H1 (cell line): ENCODE measurements at regions not wholly inside any gene's neighbourhood (a gene's known extent, or its start where the extent isn't known, plus 50 kb on each side); places are given as distances from the start of the nearest gene placed in this dataset.

Source experiments
- CTCF ChIA-PET: fragments of 300-600 bp; sonication (Branson Sonifier 250); formaldehyde crosslinking; loops from one replicate; lab custom pipeline; 2021; ENCODE audit not compliant: partially characterized antibody; lab: Charles Lee
- POLR2A ChIA-PET: fragments of 300-600 bp; sonication (Branson Sonifier 250); formaldehyde crosslinking; loops from one replicate; lab custom pipeline; 2021; ENCODE audit warnings: inconsistent platforms; ENCODE audit not compliant: partially characterized antibody; lab: Charles Lee
- DNase-seq, 2 experiments: peaks; one replicate each; pipeline versions ENCODE4 v3.0.0 to v3.0.0-alpha.2; 2010 to 2022; ENCODE audit warnings: low spot score in 2 of 2, low read depth in 1 of 2, mixed read lengths in 1 of 2
- FAIRE-seq: peaks from 2 replicates; lab custom pipeline; 2011; peaks lifted over from hg19 to GRCh38; lab: Jason Lieb, UNC
- H2AFZ ChIP-seq: 2 replicates; pipeline ENCODE4 v1.8.1; 2012; ENCODE audit warnings: low read length, inconsistent platforms
- H2AK5ac ChIP-seq: 2 replicates; pipeline ENCODE4 v1.6.1; 2013; ENCODE audit warnings: low read depth, low read length
- H2BK120ac ChIP-seq: replicated peaks from 2 replicates; pipeline ENCODE3; 2013; ENCODE audit warnings: low read depth, low read length, inconsistent platforms
- H2BK12ac ChIP-seq: 2 replicates; pipeline ENCODE4 v1.6.1; 2013; ENCODE audit warnings: low read depth, low read length
- H2BK15ac ChIP-seq: 2 replicates; pipeline ENCODE4 v1.6.1; 2013; ENCODE audit warnings: low read length
- H2BK20ac ChIP-seq: 2 replicates; pipeline ENCODE4 v1.6.1; 2013; ENCODE audit warnings: low read length
- H2BK5ac ChIP-seq: 2 replicates; pipeline ENCODE4 v1.6.1; 2013; ENCODE audit warnings: low read depth, low read length
- H3K14ac ChIP-seq: 2 replicates; pipeline ENCODE4 v1.6.1; 2013; ENCODE audit warnings: inconsistent platforms; ENCODE audit not compliant: insufficient read length
- H3K18ac ChIP-seq: 2 replicates; pipeline ENCODE4 v1.6.1; 2013; ENCODE audit warnings: low read length; ENCODE audit errors: extremely low read depth
- H3K23ac ChIP-seq: 2 replicates; pipeline ENCODE4 v1.6.1; 2013; ENCODE audit warnings: inconsistent platforms; ENCODE audit not compliant: insufficient read length
- H3K23me2 ChIP-seq: 2 replicates; pipeline ENCODE4 v1.6.1; 2013; ENCODE audit warnings: low read depth, low read length
- H3K27ac ChIP-seq: 2 replicates; pipeline ENCODE4 v1.6.1; 2011; ENCODE audit warnings: low read depth, low read length, inconsistent platforms
- H3K27me3 ChIP-seq, 4 experiments: replicated peaks in 1 of 4; 1 replicate in 1 of 4; 2 replicates in 3 of 4; pipeline versions ENCODE4 v1.6.1 to v1.8.1; 2011 to 2013; ENCODE audit warnings: low read length in 3 of 4, mild to moderate bottlenecking in 3 of 4, inconsistent platforms in 2 of 4, mixed read lengths in 2 of 4, moderate library complexity in 1 of 4; ENCODE audit not compliant: control insufficient read depth in 3 of 4, insufficient read depth in 3 of 4; ENCODE audit errors: extremely low read depth in 1 of 4
- H3K36me3 ChIP-seq, 4 experiments: 2 replicates each; pipeline versions ENCODE4 v1.6.1 to v1.8.1; 2011 to 2013; ENCODE audit warnings: mild to moderate bottlenecking in 4 of 4, low read length in 3 of 4, moderate library complexity in 2 of 4, control low read depth in 1 of 4, inconsistent platforms in 1 of 4; ENCODE audit not compliant: insufficient read depth in 4 of 4, control insufficient read depth in 2 of 4
- H3K4ac ChIP-seq: replicated peaks from 2 replicates; pipeline ENCODE3; 2013; ENCODE audit warnings: low read length, low read depth, mixed read lengths, inconsistent platforms; ENCODE audit not compliant: insufficient read length
- H3K4me1 ChIP-seq, 4 experiments: replicated peaks in 1 of 4; 1 replicate in 1 of 4; 2 replicates in 3 of 4; pipeline versions ENCODE4 v1.6.1 to v1.8.1; 2011 to 2013; ENCODE audit warnings: low read length in 3 of 4, inconsistent platforms in 2 of 4, mixed read lengths in 1 of 4; ENCODE audit not compliant: insufficient read depth in 4 of 4, control insufficient read depth in 3 of 4
- H3K4me2 ChIP-seq, 2 experiments: 2 replicates each; pipeline versions ENCODE4 v1.6.1 to v1.8.1; 2011 to 2013; ENCODE audit warnings: low read depth in 2 of 2, low read length in 2 of 2, control low read depth in 1 of 2, inconsistent platforms in 1 of 2, mild to moderate bottlenecking in 1 of 2; ENCODE audit not compliant: insufficient read depth in 1 of 2
- H3K4me3 ChIP-seq, 4 experiments: fragments of 200-600, 300-600 bp in 1 of 4; sonication (generic), shearing (Covaris generic), sonication (Bioruptor Twin) in 1 of 4; 2 replicates each; pipeline versions ENCODE4 v1.5.1 to v1.8.1; 2011 to 2016; ENCODE audit warnings: low read length in 4 of 4, low read depth in 3 of 4, control low read depth in 2 of 4, inconsistent platforms in 2 of 4, mild to moderate bottlenecking in 2 of 4, mixed read lengths in 1 of 4, moderate library complexity in 1 of 4; ENCODE audit not compliant: insufficient read depth in 2 of 4; ENCODE audit errors: extremely low read depth in 1 of 4
- H3K56ac ChIP-seq: replicated peaks from 2 replicates; pipeline ENCODE3; 2013; ENCODE audit warnings: low read depth, mild to moderate bottlenecking, mixed read lengths, low read length, inconsistent platforms; ENCODE audit not compliant: insufficient read length
- H3K79me1 ChIP-seq: 2 replicates; pipeline ENCODE4 v1.6.1; 2013; ENCODE audit warnings: low read depth, low read length, control low read depth
- H3K79me2 ChIP-seq, 2 experiments: 2 replicates each; pipeline versions ENCODE4 v1.6.1 to v1.8.1; 2012 to 2013; ENCODE audit warnings: low read length in 2 of 2, mild to moderate bottlenecking in 2 of 2, inconsistent platforms in 1 of 2; ENCODE audit not compliant: insufficient read depth in 2 of 2, control insufficient read depth in 1 of 2
- H3K9ac ChIP-seq, 4 experiments: replicated peaks in 1 of 4; 1 replicate in 1 of 4; 2 replicates in 3 of 4; pipeline versions ENCODE4 v1.6.1 to v1.8.1; 2011 to 2013; ENCODE audit warnings: low read depth in 3 of 4, low read length in 3 of 4, control low read depth in 2 of 4, mild to moderate bottlenecking in 2 of 4, moderate library complexity in 2 of 4, inconsistent platforms in 1 of 4; ENCODE audit errors: extremely low read depth in 1 of 4
- H3K9me3 ChIP-seq, 2 experiments: 2 replicates each; pipeline versions ENCODE4 v1.6.1 to v1.8.1; 2012 to 2013; ENCODE audit warnings: mild to moderate bottlenecking in 2 of 2, moderate library complexity in 2 of 2, control low read depth in 1 of 2, inconsistent platforms in 1 of 2, low read depth in 1 of 2, low read length in 1 of 2, mixed read lengths in 1 of 2; ENCODE audit not compliant: insufficient read depth in 2 of 2
- H4K20me1 ChIP-seq, 2 experiments: replicated peaks in 1 of 2; 2 replicates each; pipeline versions ENCODE3 to v1.8.1; 2011 to 2013; ENCODE audit warnings: inconsistent platforms in 2 of 2, low read length in 2 of 2, mild to moderate bottlenecking in 1 of 2; ENCODE audit not compliant: insufficient read depth in 2 of 2, control insufficient read depth in 1 of 2
- H4K5ac ChIP-seq: 2 replicates; pipeline ENCODE4 v1.6.1; 2013; ENCODE audit warnings: low read length, low read depth, mixed read lengths, inconsistent platforms; ENCODE audit not compliant: insufficient read length
- H4K8ac ChIP-seq: 2 replicates; pipeline ENCODE4 v1.8.0; 2013; ENCODE audit warnings: mild to moderate bottlenecking, moderate library complexity, low read length, inconsistent platforms; ENCODE audit not compliant: insufficient read depth; ENCODE audit errors: extremely low read depth
- H4K91ac ChIP-seq: replicated peaks from 2 replicates; pipeline ENCODE3; 2013; ENCODE audit warnings: low read length, mixed read lengths, inconsistent platforms; ENCODE audit not compliant: insufficient read length
- CBX5 ChIP-seq: fragments of 300-800, 300-1000 bp; sonication (generic); IDR thresholded peaks from 2 replicates; pipeline ENCODE4 v1.7.1; 2016; ENCODE audit warnings: antibody characterized with exemption, low read length, low read depth
- GABPA ChIP-seq: IDR thresholded peaks from 2 replicates; pipeline ENCODE4 v1.6.1; 2011; ENCODE audit warnings: mild to moderate bottlenecking, low read length, moderate library complexity, borderline replicate concordance; ENCODE audit not compliant: insufficient read depth
- KDM5A ChIP-seq: fragments of 200-600 bp; IDR thresholded peaks from 2 replicates; pipeline ENCODE4 v1.7.1; 2012; ENCODE audit warnings: mild to moderate bottlenecking, low read length, inconsistent platforms, mixed read lengths
- WGBS, 2 experiments: shearing (Covaris generic) in 1 of 2; methylation state at CpG; one replicate each; pipeline versions ENCODE4 v1.1.6 to v1.1.7; 2013 to 2015; ENCODE audit warnings: low lambda C conversion rate in 2 of 2, mixed read lengths in 2 of 2, inconsistent platforms in 1 of 2, low coverage in 1 of 2, missing lambda C conversion rate in 1 of 2; ENCODE audit not compliant: insufficient replicate concordance in 2 of 2, insufficient coverage in 1 of 2, insufficient read length in 1 of 2; ENCODE audit errors: extremely low coverage in 1 of 2, missing lambda C conversion rate in 1 of 2; 5-methylcytosine and 5-hydroxymethylcytosine counted together

DNA sequence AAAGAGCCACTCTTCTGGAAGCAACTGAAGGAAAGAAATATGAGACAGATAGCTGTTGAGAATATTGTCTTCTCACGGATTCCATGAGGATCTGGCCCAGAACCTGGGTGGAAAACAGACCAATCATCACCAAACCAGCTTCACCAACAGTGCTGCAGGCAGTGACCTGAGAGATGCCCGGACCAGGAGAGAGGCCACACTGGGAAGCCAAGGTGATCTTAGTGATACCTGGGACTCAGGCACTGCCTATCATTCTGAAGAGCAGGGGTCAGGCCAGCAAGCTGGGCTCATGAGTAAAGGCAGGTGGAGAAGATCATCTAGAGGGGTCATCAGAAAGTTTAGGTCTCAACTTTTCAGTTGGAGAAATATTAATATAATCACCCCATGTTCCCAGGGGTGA is 595.8 kb upstream of the CADM1 start:
- no peak overlapping the region for H3K18ac ChIP-seq
- H3K79me1 ChIP-seq: no peaks in the 10 kb centered on the region
- no peak overlapping the region for H2BK20ac ChIP-seq
- H3K4me2 ChIP-seq: no peak overlapping the region
- no peak overlapping the region for H3K4me3 ChIP-seq
- peaks cover 4 to 18% (median 10%) of the 10 kb centered on the region in 4 experiments; a peak in 6 of 7 replicates for H3K27me3 ChIP-seq
- H2BK5ac ChIP-seq: no peak overlapping the region
- no peak overlapping the region for H3K9ac ChIP-seq
- no peak for TF ChIP-seq CBX5
- no peak for TF ChIP-seq KDM5A
- TF ChIP-seq GABPA: no peak
- H4K8ac ChIP-seq: no peak overlapping the region
- H3K23me2 ChIP-seq: no peaks in the 10 kb centered on the region
- H3K14ac ChIP-seq: no peak overlapping the region
- H3K79me2 ChIP-seq: no peaks in the 10 kb centered on the region
- H3K56ac ChIP-seq: no peak overlapping the region
- ChIA-PET POLR2A (interaction anchor here (1.0 kb wide), 1 partner anchor 9 kb away, joined by 3 read pairs; no protein-coding TSS in a partner anchor), CTCF (interaction anchor here (0.6 to 1.7 kb wide), 4 partner anchors 10 to 177 kb away, joined by 3 to 5 read pairs (median 3); no protein-coding TSS in a partner anchor)
- FAIRE-seq: no peak
- H3K27ac ChIP-seq: no peak overlapping the region
- H3K9me3 ChIP-seq: no peaks in the 10 kb centered on the region
- no peak overlapping the region for H2BK120ac ChIP-seq
- no peak overlapping the region for H2BK12ac ChIP-seq
- 86% methylated on average over 2 of the region's 2 CpGs; no CpG with 5 or more reads in 1 of the 2 experiments for WGBS, 2 experiments
- H2BK15ac ChIP-seq: no peak overlapping the region
- no peak overlapping the region for H3K4ac ChIP-seq
- no peaks in the 10 kb centered on the region for H3K4me1 ChIP-seq
- no peak overlapping the region for H4K5ac ChIP-seq
- H2AK5ac ChIP-seq: no peak overlapping the region
- H4K91ac ChIP-seq: no peak overlapping the region
- DNase-seq: no peak
- H3K36me3 ChIP-seq: no peaks in the 10 kb centered on the region
- H3K23ac ChIP-seq: no peak overlapping the region
- no peaks in the 10 kb centered on the region for H4K20me1 ChIP-seq
- H2AFZ ChIP-seq: no peak overlapping the region
